Erythroblast (primary cell): ENCODE measurements at regions not wholly inside any gene's neighbourhood (a gene's known extent, or its start where the extent isn't known, plus 50 kb on each side); places are given as distances from the start of the nearest gene placed in this dataset.

ENCODE experiments used
- GATA1 ChIP-seq: IDR thresholded peaks from 2 replicates; pipeline ENCODE4 v1.6.1; 2011; ENCODE audit warnings: low read depth, mild to moderate bottlenecking, control low read depth, low read length, moderate library complexity
- POLR2A ChIP-seq: IDR thresholded peaks from 2 replicates; pipeline ENCODE4 v1.6.1; 2011; ENCODE audit warnings: mild to moderate bottlenecking, low read length

GRCh38 chr11:91913407-91913806 lies 311.2 kb upstream of the FAT3 start:
- TF ChIP-seq POLR2A = no peak
- TF ChIP-seq GATA1 = no peak
